ENCODE measurements at regions not wholly inside any gene's neighbourhood (a gene's known extent, or its start where the extent isn't known, plus 50 kb on each side); places are given as distances from the start of the nearest gene placed in this dataset.

DNA sequence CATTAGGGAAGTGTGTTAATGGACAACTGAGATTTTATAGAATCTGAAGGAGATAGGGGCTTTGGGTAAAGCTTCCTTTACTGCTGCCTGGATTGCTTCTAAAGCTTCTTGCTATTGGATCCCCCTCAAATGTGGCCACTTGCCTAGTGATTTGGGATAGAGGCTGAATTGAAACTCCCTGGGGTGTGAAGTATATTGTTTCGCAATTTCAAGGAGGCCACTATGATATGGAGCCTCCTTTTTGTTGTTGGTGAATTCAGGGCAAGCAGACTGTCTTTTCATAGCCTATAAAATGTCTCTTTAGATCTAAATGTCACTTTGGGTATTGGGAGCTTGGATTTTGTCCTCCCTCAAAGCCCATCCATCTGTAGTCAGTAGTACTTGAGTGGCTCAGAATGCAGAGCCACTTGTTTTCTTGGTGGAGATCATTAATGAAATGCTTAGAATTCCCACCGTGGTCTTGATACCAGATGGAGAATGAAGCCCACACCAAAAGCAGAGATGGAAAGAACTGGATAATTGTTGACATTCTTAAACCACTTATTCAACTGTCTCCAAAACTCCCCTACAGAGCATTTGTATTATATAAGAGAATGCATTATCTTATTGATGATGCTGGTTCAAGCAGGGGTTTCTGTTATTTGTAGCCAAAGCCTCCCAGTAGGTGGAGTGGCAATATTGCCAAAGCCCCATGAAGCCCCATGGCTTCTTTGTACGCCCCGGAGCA is 144.3 kb upstream of the KCNE2 start:
- ChIA-PET POLR2A (ENCODE audit: partially characterized antibody) (interaction anchor here (0.6 to 1.0 kb wide), 2 partner anchors 18 to 145 kb away, joined by 3 read pairs; no protein-coding TSS in a partner anchor), CTCF (ENCODE audit: partially characterized antibody) (interaction anchor here (1.0 to 1.4 kb wide), 3 partner anchors 14 to 25 kb away, joined by 3 read pairs; no protein-coding TSS in a partner anchor)
- Histone ChIP-seq H2BK120ac (replicated peaks; ENCODE audit: low read depth, low read length) (no peak overlapping the region), H3K27ac (ENCODE audit: low read depth, low read length) (no peak overlapping the region), H3K14ac (ENCODE audit: insufficient read length) (no peak overlapping the region), H3K23ac (ENCODE audit: insufficient read length) (no peak overlapping the region), H2AFZ (ENCODE audit: low read length) (no peak overlapping the region), H2BK15ac (ENCODE audit: low read length) (no peak overlapping the region), H3K4ac (replicated peaks; ENCODE audit: insufficient read length, low read depth, low read length) (no peak overlapping the region), H3K9me3 (ENCODE audit: insufficient read depth in 2 of 2, low read depth in 1 of 2, low read length in 1 of 2) (no peaks in the 10 kb centered on the region), H2AK5ac (ENCODE audit: low read depth, low read length) (no peak overlapping the region), H4K20me1 (replicated peaks in 1 of 2; ENCODE audit: control insufficient read depth in 1 of 2, insufficient read depth in 2 of 2, low read length in 2 of 2) (no peaks in the 10 kb centered on the region), H3K18ac (ENCODE audit: extremely low read depth, low read length) (no peak overlapping the region), H4K91ac (replicated peaks; ENCODE audit: insufficient read length, low read length) (no peak overlapping the region), H3K79me1 (ENCODE audit: low read depth, low read length) (no peaks in the 10 kb centered on the region), H2BK5ac (ENCODE audit: low read depth, low read length) (no peak overlapping the region), H3K4me2 (ENCODE audit: insufficient read depth in 1 of 2, low read depth in 2 of 2, low read length in 2 of 2) (no peak overlapping the region), H2BK12ac (ENCODE audit: low read depth, low read length) (no peak overlapping the region), H4K5ac (ENCODE audit: insufficient read length, low read depth, low read length) (no peak overlapping the region), H3K79me2 (ENCODE audit: control insufficient read depth in 1 of 2, insufficient read depth in 2 of 2, low read length in 2 of 2) (no peaks in the 10 kb centered on the region), H3K9ac (replicated peaks in 1 of 4; ENCODE audit: extremely low read depth in 1 of 4, low read depth in 3 of 4, low read length in 3 of 4) (no peak overlapping the region), H3K56ac (replicated peaks; ENCODE audit: insufficient read length, low read depth, low read length) (no peak overlapping the region), H3K4me3 (ENCODE audit: extremely low read depth in 1 of 4, insufficient read depth in 2 of 4, low read depth in 3 of 4, low read length in 4 of 4) (no peak overlapping the region), H3K23me2 (ENCODE audit: low read depth, low read length) (no peaks in the 10 kb centered on the region), H3K4me1 (replicated peaks in 1 of 4; ENCODE audit: control insufficient read depth in 3 of 4, insufficient read depth in 4 of 4, low read length in 3 of 4) (no peaks in the 10 kb centered on the region), H4K8ac (ENCODE audit: extremely low read depth, insufficient read depth, low read length) (no peak overlapping the region), H3K36me3 (ENCODE audit: control insufficient read depth in 2 of 4, insufficient read depth in 4 of 4, low read length in 3 of 4) (no peaks in the 10 kb centered on the region), H3K27me3 (replicated peaks in 1 of 4; ENCODE audit: control insufficient read depth in 3 of 4, extremely low read depth in 1 of 4, insufficient read depth in 3 of 4, low read length in 3 of 4) (no peaks in the 10 kb centered on the region), H2BK20ac (ENCODE audit: low read length) (no peak overlapping the region)
- TF ChIP-seq TEAD4 (IDR thresholded peaks at IDR 0.05; ENCODE audit: low read depth, low read length), result no peak
- no peak for FAIRE-seq
- DNase-seq (ENCODE audit: low read depth in 1 of 2, low spot score in 2 of 2), result no peak
- WGBS, 2 experiments (ENCODE audit: extremely low coverage in 1 of 2, insufficient coverage in 1 of 2, insufficient read length in 1 of 2, insufficient replicate concordance in 2 of 2, low coverage in 1 of 2, low lambda C conversion rate in 2 of 2, missing lambda C conversion rate in 1 of 2), result 98% methylated on average over 4 of the region's 4 CpGs; no CpG with 5 or more reads in 1 of the 2 experiments

Data from H1 (cell line).